ENCODE measurements at regions not wholly inside any gene's neighbourhood (a gene's known extent, or its start where the extent isn't known, plus 50 kb on each side); places are given as distances from the start of the nearest gene placed in this dataset.

DNA sequence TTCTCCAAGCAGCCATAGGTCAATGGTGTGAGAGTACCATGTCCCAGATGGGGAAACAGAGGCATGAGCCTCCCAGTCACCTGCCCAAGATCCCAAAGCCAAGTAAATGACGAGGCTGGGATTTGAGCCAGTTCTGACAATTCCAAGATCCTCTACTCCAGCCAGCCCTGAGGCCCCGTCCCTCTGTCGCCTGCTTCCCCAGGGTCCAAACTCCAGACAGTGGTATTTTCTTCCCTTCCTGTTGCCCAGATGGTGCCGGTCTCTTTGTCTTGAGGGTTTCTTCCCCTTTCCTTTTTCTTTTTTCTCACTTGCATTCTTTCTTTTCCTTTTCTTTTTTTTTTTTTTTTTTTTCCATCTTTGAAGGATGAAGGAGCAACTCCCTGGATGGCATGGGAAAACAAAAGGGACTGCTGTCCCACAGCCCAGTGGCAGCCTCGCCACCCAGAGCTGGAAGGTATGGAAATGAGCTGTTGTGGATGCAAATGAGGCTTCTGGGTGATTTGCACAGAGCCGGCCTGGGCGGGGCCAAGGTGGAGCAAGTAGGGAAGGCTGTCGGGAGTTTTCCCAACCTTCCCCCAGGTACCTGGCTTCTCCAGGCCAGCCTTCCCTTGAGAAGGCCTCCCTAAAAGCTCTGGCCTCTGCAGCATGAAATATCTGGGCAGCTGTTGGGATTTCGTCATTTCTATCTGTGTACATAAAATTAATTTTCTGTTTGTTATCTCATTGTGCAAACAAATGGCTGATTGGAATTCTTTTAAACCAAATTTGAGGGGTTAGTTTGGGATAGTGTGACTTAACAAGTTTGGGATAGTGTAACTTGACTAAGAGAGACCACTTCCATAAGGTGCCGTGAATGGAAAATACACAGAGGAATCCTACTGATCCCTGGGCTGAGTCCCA, 146.8 kb downstream of the MN1 start:
- Mint-ChIP-seq H3K36me3 (peaks cover 0 to 15% of the 10 kb centered on the region in 2 donors), H3K27me3 (peaks cover 0 to 2% (median 0%) of the 10 kb centered on the region in 3 donors), H3K4me3 (peak overlapping the region in 1 of 8 donors; percentile 66), H3K9me3 (peaks cover 12 to 34% (median 20%) of the 10 kb centered on the region in 7 donors), H3K4me1 (no peaks in the 10 kb centered on the region), H3K27ac (no peak overlapping the region)
- no peak for ATAC-seq (ENCODE audit: low read depth in 2 of 2)
- no peak for DNase-seq

DNA sequence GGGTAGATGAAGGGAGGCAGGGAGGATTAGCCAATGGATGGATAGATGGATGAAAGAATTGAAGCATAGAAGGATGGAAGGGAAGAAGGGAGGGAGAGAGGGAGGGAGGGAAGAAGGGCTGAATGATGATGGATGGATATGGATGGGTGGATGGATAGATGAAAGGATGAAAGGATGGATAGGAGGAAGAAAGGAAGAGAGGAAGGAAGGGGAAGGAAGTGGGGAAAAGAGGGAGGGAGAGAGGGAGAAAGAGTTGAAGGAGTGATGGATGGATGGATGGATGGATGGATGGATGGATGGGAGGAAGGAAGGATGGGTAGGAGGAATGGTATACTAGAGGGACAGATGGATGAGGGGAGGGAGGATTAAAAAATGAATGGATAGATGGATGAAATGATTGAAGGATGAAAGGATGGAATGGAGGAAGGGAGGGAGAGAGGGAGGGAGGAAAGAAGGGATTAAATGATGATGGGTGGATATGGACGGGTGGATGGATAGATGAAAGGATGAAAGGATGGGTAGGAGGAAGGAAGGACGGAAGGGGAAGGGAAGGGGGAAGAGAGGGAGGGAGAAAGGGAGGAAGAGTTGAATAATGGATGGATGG, 145.9 kb downstream of the MN1 start:
- Mint-ChIP-seq H3K27ac (peak overlapping the region in 1 of 6 donors; percentile 22), H3K36me3 (peaks cover 0 to 15% of the 10 kb centered on the region in 2 donors)

DNA sequence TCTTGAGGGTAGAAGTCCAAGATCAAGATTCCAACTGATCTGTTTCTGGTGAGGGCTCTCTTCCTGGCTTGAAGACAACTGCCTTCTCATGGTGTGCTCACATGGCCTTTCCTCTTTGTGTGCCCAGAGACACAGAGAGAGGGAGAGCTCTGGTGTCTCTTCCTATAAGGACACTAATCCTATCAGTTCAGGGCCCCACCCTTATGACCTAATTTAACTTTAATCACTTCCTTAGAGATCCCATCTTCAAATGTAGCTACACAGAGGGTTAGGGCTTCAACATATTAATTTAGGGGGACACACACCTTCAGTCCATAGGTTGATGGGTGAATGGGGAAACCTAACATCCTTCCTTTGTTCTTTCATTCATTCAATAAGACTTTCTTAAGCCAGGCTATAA, 144.6 kb downstream of the MN1 start:
- Mint-ChIP-seq H3K4me3 (peak overlapping the region in 1 of 8 donors; percentile 15), H3K27ac (no peak overlapping the region), H3K4me1 (no peaks in the 10 kb centered on the region), H3K27me3 (no peaks in the 10 kb centered on the region), H3K9me3 (peaks cover 12 to 34% (median 20%) of the 10 kb centered on the region in 7 donors), H3K36me3 (peaks cover 0 to 15% of the 10 kb centered on the region in 2 donors)
- DNase-seq = no peak
- no peak for ATAC-seq (ENCODE audit: low read depth in 2 of 2)

More for the DNA sequence above, 145.9 kb downstream of the MN1 start:
- no peaks in the 10 kb centered on the region for H3K4me1 Mint-ChIP-seq
- no peaks in the 10 kb centered on the region for H3K27me3 Mint-ChIP-seq
- ATAC-seq (ENCODE audit: low read depth in 2 of 2) = no peak
- no peak overlapping the region for H3K4me3 Mint-ChIP-seq
- peaks cover 12 to 34% (median 20%) of the 10 kb centered on the region in 7 donors for H3K9me3 Mint-ChIP-seq
- DNase-seq = no peak

DNA sequence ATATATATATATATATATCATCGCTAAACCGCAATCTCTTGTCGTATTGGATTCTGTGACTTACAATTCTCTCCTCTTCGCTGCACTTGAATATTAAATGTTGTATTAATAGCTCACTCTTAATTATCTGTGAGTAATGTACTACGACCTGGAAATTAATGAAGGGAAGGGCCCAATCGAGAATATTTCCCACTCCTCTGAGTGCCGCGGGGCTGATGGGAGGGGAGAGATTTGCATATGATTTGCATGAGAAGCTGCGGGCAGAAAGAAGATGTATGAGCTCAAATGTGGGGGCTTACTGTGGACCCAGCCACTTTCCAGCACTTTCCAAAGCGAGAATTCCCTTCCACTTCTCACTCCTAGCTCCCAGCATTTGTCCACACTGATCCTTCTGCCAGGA, 141.2 kb downstream of the MN1 start:
- H3K27ac Mint-ChIP-seq = no peak overlapping the region
- DNase-seq = no peak
- no peak for ATAC-seq (ENCODE audit: low read depth in 2 of 2)
- no peak overlapping the region for H3K4me3 Mint-ChIP-seq
- H3K9me3 Mint-ChIP-seq = peaks cover 11 to 26% (median 19%) of the 10 kb centered on the region in 7 donors
- peaks cover 6% of the 10 kb centered on the region in 3 donors for H3K27me3 Mint-ChIP-seq
- no peaks in the 10 kb centered on the region for H3K4me1 Mint-ChIP-seq
- peaks cover 0 to 12% of the 10 kb centered on the region in 2 donors for H3K36me3 Mint-ChIP-seq

DNA sequence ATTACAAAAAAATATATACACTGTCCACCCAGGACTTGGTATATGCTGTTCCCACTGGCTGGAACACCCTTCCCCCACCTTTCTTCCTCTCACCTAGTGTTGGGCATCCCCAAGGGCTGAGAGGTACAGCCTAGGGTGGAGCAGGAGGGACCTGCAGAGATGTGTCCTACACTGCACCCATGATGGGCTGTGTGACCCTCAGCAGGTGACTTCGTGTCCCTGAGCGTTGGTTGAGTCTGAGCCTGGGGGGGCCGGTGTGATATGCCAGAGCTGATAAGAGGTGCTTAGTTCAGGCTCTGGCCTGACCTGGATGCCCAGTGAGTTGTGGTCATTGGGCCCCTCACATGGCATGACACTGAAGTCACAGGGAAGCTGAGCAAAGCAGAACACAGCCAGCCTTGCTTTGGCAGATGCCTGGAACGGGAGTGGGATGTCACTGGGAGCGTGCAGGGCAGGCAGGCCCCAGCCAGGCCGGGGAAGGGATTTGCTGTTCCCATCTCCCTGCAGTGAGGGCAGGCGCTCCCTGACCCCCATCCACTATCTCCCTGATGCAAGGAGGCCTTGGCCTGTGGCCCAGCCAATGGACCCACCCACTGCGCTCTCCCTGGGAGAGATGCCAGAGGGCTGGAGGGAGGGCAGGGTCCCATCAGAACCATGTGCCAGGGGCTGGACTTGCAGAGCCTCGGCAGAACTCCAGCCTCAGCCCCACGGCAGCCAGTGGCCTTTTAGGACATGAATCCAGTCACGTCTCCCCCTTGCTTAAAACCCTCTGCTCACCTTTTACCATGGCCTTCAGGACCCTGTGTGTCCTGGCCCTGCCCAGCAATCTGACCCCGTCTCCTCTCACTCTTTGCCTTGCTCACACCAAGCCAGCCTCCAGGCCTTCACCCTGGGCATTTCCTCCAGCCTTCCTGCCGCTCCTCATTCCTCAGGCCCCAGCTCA, 138.9 kb downstream of the MN1 start:
- Mint-ChIP-seq H3K36me3 (peaks cover 0 to 7% of the 10 kb centered on the region in 2 donors), H3K27ac (no peak overlapping the region), H3K4me1 (no peaks in the 10 kb centered on the region), H3K27me3 (peaks cover 6 to 19% (median 12%) of the 10 kb centered on the region in 3 donors), H3K4me3 (no peak overlapping the region), H3K9me3 (peaks cover 4 to 20% (median 10%) of the 10 kb centered on the region in 7 donors)
- ATAC-seq (ENCODE audit: low read depth in 2 of 2) = no peak
- no peak for DNase-seq

DNA sequence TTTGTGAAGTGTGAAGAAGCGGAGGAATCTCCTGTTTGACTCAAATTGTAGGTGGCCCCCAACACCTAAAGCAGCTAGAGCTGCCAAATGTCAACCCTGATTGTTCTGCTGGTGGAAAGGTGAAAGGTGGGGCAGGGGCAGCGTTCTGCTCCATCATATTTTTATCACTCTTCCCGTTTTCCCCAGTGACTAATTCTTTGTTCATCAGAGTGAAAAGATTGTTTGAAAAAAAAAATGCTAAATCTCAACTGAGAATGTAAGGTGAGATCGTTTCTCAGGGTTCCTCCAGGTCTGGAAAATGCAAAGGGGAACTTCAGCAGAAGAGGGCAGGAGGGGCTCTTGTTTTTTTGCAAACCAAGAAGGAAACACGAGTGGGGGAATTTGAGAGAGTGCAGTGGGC, 137.7 kb downstream of the MN1 start:
- Mint-ChIP-seq H3K4me1 (peaks cover 0 to 5% (median 0%) of the 10 kb centered on the region in 3 donors), H3K4me3 (no peak overlapping the region), H3K9me3 (peaks cover 3 to 16% (median 10%) of the 10 kb centered on the region in 7 donors), H3K27me3 (peaks cover 10 to 26% (median 18%) of the 10 kb centered on the region in 3 donors), H3K36me3 (peaks cover 0 to 7% of the 10 kb centered on the region in 2 donors), H3K27ac (no peak overlapping the region)
- ATAC-seq (ENCODE audit: low read depth in 2 of 2) (no peak), DNase-seq (no peak)

DNA sequence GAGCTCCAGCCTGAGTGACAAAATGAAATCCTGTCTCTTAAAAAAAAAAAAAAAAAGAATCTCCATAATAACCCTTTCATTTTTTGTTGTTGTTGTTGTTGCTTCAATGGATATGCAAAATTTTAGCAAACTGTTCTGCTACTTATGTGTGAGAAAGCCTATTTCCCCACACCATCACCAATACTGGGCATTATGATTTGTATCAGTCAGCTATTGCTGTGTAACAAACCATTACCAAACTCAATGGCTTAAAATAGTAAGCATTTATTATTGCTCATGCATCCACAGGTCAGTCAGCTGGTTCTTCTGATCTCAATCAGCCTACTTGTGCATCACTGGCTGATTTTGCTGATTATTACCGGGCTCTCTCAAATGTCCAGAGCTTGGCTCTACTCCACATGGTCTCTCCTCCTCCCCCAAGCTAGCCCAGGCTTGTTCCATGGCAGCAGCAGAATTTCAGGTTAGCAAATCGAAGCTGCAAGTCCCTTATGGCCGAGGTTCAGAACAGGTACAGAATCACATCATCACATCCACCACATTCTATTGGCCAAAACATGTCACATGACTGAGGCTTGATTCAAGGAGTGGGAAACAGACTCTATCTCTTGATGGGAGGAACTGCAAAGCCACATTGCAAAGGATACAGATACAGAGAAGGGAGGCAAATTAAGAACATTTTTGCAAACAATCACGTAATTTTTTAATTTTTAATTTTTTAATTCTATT, 135.1 kb downstream of the MN1 start:
- Mint-ChIP-seq H3K27me3 (peaks cover 34 to 47% (median 36%) of the 10 kb centered on the region in 3 donors), H3K4me3 (no peak overlapping the region), H3K36me3 (peaks cover 0 to 7% of the 10 kb centered on the region in 2 donors), H3K9me3 (peaks cover 3 to 16% (median 9%) of the 10 kb centered on the region in 7 donors), H3K4me1 (peaks cover 3 to 9% (median 5%) of the 10 kb centered on the region in 3 donors), H3K27ac (no peak overlapping the region)
- DNase-seq (no peak), ATAC-seq (ENCODE audit: low read depth in 2 of 2) (no peak)

DNA sequence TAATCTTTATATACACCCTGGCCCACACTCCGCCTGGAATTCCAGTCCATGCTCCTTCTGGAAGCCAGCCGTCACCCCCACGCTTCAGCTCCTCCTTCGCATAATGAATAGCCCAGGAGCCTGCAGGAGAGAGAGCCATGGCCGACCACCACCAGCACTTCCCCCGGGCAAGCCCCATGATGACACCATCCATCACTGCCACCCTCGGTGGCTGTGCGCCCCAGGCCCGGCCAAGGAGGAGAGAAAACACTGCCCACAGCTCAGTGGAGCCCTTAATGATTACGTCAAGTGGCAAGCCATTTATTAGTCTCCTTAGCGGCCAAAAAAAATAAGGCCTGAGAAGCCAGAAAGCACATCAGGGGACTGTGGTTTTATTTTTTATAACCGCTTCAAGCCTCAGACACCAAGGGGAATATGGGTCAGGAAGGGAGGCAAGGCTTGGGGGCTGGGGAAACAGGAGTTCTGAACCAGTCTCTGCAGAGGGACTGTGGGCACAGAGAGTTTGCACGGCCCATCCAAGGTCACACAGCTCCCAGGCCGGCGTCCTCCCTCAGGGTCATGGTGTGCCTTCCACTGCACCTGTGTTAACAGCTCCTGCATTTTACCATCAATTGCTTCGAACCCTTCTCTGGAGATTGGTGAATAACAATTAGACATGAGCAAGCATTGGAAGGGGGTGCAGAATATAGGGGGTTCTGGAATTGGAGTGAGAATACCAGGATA, 134.3 kb downstream of the MN1 start:
- H3K27me3 Mint-ChIP-seq = peaks cover 36 to 48% (median 36%) of the 10 kb centered on the region in 3 donors
- peaks cover 3 to 9% (median 5%) of the 10 kb centered on the region in 3 donors for H3K4me1 Mint-ChIP-seq
- ATAC-seq (ENCODE audit: low read depth in 2 of 2) (no peak), DNase-seq (no peak)
- H3K9me3 Mint-ChIP-seq = peaks cover 3 to 16% (median 9%) of the 10 kb centered on the region in 7 donors
- H3K4me3 Mint-ChIP-seq = no peak overlapping the region
- peaks cover 0 to 7% of the 10 kb centered on the region in 2 donors for H3K36me3 Mint-ChIP-seq
- H3K27ac Mint-ChIP-seq = no peak overlapping the region

DNA sequence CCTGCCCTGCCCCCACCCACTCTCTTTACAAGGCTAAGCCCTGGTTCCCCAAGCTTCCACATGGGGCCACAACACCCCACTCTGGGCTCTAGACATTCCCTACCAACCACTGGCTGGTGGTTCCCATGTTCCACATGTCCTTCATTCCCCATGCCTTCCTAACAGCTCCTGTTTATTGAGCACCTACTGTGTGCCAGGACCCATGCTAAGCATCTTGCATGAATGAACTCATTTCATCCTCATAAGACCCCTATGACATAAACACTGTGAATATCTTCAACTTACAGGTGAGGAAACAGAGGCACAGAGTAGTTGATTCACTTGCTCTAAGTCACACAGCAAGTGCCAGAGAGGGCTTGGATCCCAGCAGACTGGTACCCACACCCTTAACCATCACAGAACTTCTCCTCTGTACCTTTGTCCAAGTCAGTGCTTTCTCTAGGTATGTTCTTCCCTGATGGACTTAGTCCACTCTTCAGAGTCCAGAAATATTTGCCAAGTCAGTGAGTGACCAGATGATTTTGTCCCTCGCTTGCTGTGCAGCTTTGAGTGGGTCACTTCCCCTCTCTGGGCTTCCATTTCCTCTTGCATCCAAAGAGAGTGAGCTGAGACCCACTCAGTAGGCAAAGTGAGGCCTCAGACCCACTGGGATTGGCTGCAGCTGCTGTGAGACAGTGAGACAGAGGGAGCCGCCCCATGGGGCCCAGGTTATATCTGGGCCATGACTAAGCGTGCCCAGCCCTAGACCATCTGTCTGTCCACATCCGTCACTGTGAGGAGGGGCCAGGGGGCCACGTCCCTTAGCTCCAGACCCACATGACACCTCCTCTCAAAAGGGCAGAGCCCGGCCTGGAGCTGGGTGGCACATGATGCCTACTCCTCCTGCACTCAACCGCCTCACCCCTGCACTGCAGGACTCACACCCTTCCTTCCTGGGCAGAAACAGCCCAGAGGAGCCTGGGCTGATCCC, 132.4 kb downstream of the MN1 start:
- H3K36me3 Mint-ChIP-seq = peaks cover 0 to 7% of the 10 kb centered on the region in 2 donors
- ATAC-seq (ENCODE audit: low read depth in 2 of 2) (peak in 1 of 2 donors; percentile 23), DNase-seq (no peak)
- peaks cover 3 to 16% (median 8%) of the 10 kb centered on the region in 7 donors for H3K9me3 Mint-ChIP-seq
- H3K4me3 Mint-ChIP-seq = peak overlapping the region in 2 of 8 donors; percentile 9 to 12
- H3K27me3 Mint-ChIP-seq = peaks cover 32 to 46% (median 37%) of the 10 kb centered on the region in 3 donors
- peak overlapping the region in 1 of 6 donors; percentile 76 for H3K27ac Mint-ChIP-seq
- H3K4me1 Mint-ChIP-seq = peaks cover 3 to 9% (median 5%) of the 10 kb centered on the region in 3 donors

DNA sequence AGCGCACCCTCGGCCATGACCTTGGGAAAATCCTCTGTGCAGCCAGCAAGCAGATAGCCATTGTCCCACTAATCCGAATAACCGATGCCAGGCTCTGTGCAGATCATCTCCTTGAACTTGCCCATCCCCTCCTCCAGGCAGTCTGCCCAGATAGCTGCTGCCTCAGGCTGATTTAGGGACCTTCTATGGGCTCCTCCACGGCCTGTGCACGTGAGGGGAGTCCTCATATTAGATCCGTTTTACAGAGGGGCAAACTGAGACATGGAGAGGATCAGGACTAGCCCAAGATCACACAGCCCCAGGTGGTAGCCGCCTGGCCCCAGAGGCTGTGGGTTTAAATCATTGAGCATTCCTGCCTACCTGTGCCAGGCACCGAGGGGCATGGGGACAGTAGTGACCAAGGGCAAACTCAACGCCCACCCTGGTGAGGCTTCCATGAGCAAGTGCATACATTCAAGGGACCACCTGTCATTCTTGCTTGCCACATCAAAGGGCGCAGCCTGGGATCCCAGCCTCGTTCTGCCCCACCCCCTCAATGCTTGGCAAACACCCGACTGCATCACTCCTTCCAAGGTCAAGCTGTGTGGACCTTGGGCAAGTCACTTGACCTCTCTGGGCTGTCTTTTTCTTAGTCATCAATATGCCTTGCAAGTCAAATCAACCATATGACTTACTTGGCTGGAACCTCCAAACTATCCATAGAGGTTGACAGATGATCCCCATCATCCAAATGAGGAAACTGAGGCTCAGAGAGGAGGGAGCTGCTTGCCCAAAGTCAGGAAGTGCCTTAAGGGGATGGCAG, 131.6 kb downstream of the MN1 start:
- Mint-ChIP-seq H3K4me3 (no peak overlapping the region), H3K27ac (no peak overlapping the region), H3K27me3 (peaks cover 32 to 53% (median 45%) of the 10 kb centered on the region in 3 donors)

More for the DNA sequence above, 131.6 kb downstream of the MN1 start:
- no peak for DNase-seq
- H3K9me3 Mint-ChIP-seq = peaks cover 3 to 16% (median 10%) of the 10 kb centered on the region in 7 donors
- peaks cover 0 to 7% of the 10 kb centered on the region in 2 donors for H3K36me3 Mint-ChIP-seq
- peaks cover 3 to 9% (median 5%) of the 10 kb centered on the region in 3 donors for H3K4me1 Mint-ChIP-seq
- ATAC-seq (ENCODE audit: low read depth in 2 of 2) = no peak
